COLO668 (cell line): ENCODE measurements at regions not wholly inside any gene's neighbourhood (a gene's known extent, or its start where the extent isn't known, plus 50 kb on each side); places are given as distances from the start of the nearest gene placed in this dataset.
"Not testable (repeated sequence)": the region's sequence is repeated elsewhere in the genome, so short reads cannot be mapped to it uniquely, and the experiment has no call there.

Source experiments
- DNase-seq: peaks from one replicate; lab custom pipeline; 2025; ENCODE audit not compliant: unreplicated experiment; lab: John Stamatoyannopoulos, UW

DNA sequence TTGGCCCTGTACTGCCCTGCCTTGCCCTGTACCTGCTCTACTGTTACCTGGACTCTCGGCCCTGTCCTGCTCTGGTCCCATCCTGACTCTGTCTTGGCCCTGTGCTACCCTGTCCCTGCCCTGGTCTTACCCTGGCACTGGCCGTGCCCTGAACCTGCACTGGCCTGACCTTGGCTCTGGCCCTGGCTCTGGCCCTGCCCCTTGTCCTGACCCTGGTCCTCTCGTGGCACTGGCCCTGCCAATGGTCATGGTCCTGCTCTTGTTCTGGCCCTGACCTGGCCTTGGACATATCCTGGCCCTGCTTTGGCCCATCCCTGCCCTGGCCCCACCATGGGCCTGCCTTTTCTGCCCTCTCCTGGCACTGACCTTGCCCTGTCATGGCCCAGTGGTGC is 251.3 kb downstream of the TP53TG3F start:
- not testable (repeated sequence) for DNase-seq

DNA sequence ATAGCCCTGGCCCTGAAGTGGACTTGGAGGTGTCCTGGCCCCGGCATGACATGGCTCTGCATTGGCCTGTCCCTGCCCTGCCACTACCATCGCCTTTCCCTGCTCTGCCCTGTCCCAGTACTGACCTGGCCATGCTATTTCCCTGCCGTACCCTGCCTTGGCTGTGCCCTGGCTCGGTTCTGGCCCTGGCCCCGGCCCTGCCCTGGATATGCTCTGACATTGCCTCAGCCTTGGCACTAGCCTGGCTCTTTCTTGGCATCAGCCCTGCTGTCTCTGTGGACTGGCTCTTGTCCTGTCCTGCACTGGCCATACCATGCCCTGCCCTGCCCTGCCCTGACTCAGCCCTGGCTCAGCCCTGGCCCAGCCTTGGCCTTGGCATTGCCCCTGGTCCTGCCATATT is 252.2 kb downstream of the TP53TG3F start:
- not testable (repeated sequence) for DNase-seq

DNA sequence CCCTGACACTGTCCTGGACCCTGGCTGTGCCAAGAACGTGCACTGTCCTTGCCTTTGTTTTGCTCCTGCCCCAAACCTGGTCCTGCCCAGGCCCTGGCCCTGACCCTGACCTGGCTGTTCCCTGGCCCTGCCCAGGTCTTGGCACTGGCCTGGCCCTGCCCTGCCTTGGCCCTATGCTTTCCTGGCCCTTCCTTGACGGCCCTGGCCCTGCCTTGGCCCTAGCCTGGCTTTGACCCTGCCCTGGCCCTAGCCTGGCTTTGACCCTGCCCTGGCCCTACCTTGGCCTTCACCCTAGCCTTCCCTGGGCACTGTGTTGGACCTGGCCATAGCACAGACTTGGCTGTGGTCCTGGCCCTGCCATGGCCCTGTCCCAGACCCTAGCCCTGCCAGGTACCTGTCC is 252.9 kb downstream of the TP53TG3F start:
- DNase-seq, result not testable (repeated sequence)

DNA sequence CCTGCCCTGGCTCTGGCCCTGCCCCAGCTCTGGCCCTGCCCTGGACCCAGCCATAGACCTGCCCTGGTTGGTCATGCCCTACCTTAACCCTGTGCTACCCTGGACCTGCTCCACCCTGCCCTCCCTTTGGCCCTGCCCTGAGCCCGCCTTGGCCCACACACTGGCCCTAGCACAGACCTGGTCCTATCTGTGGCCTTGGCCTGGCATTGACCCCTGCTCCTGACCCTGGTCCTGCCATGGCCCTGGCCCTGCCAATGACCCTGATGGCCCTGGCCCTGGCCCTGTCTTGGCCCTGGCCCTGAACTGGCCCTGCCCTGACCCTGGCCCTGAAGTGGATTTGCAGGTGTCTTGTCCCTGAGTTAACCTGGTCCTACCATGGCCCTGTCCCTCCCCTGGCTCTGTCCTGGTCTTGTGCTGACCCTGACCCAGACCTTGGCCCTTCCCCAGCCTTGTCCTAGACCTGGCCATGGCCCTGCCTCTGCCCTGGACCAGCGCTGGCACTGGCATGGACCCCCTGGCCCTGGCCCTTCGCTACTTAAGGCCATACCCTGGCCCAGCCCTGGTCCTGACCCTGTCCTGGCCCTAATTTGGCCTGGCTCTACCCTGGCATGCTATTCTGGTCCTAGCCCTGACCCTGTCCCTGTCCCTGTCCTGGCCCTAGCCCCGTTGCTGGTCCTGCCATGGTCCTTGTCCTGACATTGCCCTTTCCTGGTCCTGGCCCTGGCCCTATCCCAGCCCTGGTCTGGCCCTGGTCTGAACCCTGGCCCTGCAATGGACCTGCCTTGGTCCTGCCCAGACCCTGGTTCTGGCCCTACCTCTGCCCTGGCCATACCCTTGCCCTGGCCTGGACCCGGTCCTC is 253.7 kb downstream of the TP53TG3F start:
- DNase-seq, result not testable (repeated sequence)

DNA sequence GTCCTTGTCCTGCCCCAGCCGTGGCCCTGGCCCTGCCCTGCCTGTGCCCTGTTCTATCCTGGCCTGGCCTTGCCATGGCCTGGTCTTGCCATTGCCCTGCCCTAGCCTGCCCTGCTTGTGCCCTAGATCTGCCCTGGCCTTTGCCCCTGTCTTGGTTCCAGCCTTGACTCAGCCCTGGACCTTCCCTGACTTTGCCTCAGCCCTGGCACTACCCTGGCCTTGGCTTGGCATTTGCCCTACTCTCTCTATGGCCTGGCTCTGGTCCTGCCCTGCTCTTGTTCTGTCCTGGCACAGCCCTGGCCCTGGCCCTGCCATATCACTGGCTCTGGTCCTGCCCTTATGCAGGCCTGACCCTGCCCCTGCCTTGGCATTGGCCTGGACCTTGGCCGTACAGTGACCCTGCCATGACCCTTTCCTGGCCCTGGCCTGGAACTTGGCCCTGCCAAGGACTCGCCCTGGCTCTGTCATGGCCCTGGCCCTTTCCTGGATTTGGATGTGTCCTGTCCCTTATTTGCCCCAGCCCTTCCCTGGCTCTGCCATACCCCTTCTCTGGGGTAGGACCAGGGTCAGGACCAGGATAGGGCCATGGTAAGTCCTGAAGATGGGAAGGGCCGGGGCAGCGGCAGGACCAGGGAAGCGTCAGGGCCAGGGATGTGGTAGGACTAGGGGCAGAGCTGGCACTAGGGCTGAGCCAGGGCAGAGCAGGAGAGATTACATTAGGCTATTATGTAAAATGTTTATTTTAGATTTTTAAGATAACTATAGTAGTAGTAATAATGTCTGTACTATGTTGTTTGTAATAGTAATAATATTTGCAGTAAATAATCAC is 254.5 kb downstream of the TP53TG3F start:
- not testable (repeated sequence) for DNase-seq

DNA sequence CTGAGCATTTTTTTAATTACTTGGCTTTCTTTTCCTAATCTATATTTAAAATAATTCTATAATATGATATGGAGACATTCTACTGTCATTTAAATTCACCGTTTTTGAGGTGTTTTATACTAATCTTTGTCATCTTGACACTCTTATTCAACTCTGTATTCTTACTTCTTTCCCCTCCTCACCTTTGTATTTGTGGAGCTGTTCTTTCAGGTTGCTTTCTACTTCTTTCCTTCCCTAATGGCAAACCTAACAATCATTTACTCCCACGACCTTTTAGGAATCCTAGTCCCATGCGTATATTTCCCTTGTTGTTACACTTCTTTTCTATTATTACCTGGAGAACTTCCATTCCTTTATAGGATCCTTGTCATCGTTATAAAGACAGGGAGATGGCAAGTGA is 271.8 kb downstream of the TP53TG3F start:
- not testable (repeated sequence) for DNase-seq

DNA sequence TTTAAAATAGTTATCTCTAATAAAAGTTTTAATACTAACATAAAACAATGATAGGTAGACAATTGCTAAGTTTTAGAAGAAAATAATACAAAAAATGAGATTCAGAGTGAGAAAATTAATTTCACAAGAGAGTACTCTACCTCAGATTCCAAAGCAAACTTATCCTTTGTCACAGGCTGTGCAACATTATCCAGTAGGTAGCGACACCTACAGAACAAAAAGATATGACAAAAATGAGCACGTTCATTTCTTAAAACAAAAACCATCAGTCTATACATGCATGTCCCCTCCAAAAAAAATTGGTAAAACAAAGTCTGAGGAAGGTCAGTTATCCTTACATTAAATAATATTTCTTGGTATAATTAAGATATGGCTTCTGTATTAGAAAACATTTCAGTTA is 275.2 kb downstream of the TP53TG3F start:
- not testable (repeated sequence) for DNase-seq

DNA sequence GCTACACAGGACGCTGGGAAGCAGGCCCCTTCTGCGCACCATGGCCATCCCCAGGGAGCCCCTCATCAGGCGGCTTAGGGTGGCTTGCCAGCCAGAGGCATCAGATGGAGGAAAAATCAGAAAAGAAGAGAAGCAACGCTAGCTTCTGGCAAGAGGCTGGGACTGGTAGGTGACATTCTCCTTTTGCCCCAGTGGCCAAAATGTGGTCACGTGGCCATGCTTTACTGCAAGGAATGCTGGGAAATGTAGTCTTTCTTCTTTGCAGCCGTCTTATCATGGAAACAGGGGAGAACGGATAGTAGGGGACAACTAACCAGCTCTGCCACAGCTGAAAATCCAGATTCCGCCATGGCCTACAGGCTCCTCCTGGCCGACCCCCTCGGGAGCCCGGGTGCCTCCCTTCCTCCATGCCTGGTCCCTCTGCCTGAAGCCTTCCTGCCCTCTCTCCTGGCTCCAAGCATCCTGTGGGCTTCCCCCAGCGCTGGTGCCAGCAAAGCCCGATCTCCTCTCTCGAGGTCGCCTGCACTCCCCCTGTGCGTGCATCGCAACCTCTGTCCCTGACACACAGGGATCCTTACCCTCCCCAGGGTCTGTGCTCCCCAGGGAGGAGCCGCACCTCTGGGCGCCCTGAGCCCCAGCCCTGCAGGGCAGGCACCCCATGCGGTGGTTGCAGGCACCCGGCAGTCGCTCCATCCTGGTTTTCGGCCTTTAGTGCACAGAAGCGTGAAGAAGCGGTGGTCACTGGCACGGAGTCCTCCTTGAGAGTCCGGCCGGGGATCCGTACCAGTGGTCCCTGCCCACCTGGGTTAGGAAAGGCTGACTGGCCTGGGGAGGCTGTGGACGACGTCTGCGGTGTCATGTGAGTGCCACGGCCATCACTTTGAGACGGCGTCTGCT is 307.7 kb downstream of the TP53TG3F start:
- not testable (repeated sequence) for DNase-seq

DNA sequence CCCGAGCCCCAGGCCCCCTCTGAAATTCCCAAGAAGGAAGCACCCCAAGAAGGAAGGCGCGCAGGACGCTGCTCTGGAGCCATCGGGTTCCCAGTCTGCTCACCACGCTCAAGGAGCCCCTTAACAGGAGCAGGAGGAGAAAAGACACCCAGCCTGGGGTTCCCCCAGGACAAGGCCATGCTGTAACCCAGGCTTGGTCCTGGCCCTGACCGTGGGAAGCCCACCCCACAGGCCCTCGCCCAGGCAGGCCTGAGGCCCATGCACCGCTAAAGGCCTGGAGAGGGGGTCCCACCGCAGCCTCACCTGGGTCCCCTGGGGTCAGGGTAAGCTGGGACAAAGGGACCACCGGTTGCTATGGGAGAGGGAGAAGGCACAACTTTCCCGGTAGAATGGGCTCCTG is 309.3 kb downstream of the TP53TG3F start:
- DNase-seq, result not testable (repeated sequence)

DNA sequence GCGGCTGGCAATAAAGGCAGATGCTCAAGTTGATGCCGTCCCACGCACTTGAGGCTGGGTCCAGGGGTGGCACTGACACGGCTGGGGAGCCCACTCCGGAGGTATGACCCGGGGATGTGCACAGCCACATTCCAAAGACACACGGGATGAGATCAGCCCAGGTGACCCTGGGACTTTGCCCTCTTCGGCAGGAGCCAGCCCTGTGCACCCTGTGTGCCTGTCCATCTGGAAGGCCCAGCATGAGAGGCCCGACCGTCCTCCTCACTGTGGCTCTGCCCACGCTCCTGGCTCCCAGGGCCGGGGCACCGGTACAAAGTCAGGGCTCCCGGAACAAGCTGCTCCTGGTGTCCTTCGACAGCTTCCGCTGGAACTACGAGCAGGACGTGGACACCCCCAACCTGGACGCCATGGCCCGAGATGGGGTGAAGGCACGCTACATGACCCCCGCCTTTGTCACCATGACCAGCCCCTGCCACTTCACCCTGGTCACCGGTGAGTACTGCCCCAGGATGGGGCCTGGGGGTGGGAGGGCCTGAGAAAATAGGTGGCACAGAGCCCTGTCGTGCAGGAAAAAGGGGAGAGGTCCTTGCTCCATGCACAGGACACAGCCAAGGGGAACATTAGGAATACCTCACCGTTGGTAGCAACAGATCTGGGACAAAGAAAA is 309.9 kb downstream of the TP53TG3F start:
- not testable (repeated sequence) for DNase-seq

DNA sequence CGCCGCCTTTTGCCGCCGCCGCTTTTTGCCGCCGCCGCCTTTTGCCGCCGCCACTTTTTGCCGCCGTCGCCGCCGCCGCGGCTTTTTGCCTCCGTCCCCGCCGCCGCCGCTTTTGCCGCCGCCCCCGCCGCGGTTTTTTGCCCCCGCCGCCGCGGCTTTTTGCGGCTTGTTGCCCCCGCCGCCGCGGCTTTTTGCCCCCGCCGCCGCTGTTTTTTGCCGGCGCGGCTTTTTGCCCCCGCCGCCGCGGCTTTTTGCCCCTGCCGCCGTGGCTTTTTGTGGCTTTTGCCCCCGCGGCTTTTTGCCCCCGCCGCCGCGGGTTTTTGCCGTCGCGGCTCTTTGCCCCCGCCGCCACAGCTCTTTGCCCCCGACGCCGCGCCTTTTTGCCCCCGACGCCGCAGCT is 311.1 kb downstream of the TP53TG3F start:
- DNase-seq, result not testable (repeated sequence)

DNA sequence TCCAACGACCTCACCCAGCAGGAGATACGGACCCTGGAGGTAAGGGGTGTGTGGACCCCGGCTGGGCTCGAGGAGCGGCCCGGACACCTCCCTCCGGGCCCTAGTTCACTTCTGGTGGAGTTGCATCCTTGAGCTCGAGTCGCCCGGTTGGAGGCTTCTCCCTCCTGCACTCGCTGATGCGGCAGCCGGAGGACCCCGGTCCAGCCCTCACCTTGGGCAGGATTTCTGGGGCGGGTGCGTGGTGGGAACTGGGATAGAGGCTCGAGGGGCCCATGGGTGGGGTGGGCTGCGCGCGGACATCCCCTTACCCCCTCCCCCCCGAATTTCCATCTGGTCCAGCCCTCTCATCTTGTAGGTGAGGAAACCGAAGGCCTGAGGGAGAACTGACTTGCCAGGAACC is 311.8 kb downstream of the TP53TG3F start:
- DNase-seq, result not testable (repeated sequence)

DNA sequence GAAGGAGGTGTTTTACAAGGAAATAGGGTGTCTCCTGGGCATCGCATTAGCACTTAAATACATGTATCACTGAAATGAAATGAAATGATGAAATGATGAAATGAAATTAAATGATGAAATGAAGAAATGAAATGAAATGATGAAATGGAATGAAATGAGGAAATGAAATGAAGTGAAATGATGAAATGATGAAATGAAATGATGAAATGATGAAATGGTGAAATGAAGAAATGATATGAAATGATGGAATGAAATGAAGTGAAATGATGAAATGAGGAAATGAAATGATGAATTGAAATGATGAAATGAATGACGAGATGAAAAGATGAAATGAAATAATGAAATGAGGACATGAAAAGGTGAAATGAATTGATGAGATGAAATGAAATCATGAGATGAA is 314.6 kb downstream of the TP53TG3F start:
- DNase-seq, result not testable (repeated sequence)

DNA sequence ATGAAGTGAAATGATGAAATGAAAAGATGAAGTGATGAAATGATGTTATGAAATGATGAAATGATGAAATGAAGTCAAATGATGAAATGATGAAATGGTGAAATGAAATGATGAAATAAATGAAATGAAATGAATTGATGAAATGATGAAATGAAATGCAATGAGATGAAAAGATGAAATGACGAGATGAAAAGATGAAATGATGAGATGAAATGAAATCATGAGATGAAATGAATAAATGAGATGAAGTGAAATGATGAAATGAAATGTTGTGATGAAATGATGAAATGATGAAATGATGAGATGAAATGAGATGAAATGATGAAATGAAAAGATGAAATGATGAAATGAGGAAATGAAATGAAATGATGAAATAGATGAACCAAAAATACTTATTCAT is 315.3 kb downstream of the TP53TG3F start:
- DNase-seq, result not testable (repeated sequence)

DNA sequence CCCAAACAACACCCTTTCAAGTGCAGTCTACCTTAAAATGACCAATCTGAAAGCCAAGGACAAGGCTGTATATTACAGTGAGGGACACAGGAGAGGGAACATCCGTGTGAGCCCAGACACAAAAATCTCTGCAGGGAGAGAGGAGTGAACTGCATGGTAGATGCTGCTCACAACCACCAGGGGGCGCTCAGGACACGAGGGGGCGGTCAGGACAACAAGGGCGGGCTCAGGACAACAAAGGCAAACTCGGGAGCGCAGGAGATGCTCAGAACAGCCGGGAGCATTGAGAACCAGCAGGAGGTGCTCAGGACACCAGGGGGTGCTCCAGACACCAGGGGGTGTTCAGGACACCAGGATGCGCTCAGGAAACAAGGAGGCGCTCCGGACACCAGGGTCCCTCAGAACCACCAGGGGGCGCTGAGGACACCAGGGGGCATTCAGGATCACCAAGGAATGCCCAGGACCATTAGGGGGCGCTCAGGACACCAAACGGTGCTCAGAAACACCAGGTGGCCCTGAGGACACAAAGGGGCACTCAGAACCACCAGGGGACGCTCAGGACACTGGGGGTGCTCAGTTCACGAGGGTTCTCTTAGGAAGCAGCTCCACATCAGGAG is 357.0 kb downstream of the TP53TG3F start:
- not testable (repeated sequence) for DNase-seq

DNA sequence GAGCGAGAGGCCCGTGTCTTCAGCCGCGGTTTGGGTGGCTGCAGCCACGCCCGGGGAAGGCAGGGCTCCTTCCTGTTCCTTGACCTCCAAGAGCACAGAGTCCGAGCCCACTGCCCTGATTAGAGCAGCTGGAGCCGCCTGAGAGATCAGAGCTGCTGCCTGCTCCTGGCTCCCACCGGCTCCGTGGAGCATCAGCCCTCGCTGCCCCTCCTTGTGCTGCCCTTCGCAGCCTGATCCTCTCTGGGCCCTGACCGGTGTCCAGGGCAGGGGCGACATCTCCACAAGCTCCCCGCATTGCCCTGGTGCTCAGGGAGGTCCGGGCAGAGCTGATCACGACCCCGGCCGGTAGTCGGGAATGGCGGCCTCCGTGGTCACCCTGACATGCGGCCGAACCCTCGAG is 365.3 kb downstream of the TP53TG3F start:
- not testable (repeated sequence) for DNase-seq

DNA sequence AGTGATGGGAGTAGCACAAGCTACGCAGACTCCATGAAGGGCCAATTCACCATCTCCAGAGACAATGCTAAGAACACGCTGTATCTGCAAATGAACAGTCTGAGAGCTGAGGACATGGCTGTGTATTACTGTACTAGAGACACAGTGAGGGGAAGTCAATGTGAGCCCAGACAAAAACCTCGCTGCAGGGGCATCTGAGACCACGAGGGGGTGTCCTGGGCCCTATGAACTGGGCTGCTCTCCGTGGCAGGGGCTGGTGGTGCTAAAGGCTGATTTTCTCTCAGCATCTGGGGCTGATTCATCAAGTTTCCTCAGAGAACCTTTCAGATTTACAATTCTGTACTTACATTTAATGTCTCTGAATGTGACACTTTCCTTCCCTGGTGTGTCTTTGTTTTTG is 368.1 kb downstream of the TP53TG3F start:
- DNase-seq, result not testable (repeated sequence)

DNA sequence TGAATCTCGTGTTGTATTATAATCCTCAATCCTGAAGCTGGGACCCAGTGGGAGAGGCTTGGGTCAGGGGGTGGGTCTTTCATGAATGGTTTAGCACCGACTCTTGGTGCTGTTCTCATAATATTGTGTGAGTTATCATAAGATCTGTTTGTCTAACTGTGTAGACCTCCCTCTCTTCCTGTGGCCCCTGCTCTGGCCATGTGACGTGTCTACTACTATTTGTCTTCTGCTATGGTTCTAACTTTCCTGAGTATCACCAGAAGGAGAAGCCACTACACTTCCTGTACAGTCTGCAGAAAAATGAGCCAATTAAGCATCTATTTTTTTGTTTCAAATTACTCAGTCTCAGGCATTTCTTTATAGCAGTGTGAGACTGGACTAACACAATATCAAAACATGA is 379.7 kb downstream of the TP53TG3F start:
- not testable (repeated sequence) for DNase-seq

DNA sequence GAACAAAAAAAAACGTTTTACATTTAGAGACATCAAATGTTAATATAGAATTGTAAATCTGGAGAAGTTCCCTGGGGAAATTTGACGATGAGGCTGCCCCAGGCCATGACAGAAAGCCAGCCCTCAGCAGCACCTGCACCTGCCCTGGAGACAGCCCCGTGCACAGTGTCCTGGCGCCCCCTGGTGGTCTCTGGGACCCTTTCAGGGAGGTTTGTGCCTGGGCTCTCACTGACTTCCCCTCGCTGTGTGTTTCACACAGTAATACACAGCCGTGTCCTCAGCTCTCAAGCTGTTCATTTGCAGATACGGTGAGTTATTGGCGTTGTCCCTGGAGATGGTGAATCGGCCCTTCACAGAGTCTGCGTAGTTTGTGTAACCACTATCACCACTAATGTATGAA is 385.1 kb downstream of the TP53TG3F start:
- peak; percentile 46 for DNase-seq
